AG09309 (cell line): ENCODE measurements at regions not wholly inside any gene's neighbourhood (a gene's known extent, or its start where the extent isn't known, plus 50 kb on each side); places are given as distances from the start of the nearest gene placed in this dataset.

Source experiments
- DNase-seq: peaks from one replicate; pipeline ENCODE4 v3.0.0-alpha.2; 2010; ENCODE audit warnings: low read depth
- H3K4me3 ChIP-seq: 2 replicates; pipeline ENCODE4 v1.5.1; 2011; ENCODE audit warnings: mild to moderate bottlenecking, low read depth, low read length, moderate library complexity; ENCODE audit not compliant: control insufficient read depth
- CTCF ChIP-seq: IDR thresholded peaks from 2 replicates; pipeline ENCODE4 v1.5.1; 2011; ENCODE audit warnings: mild to moderate bottlenecking, low read depth, low read length, inconsistent platforms; ENCODE audit not compliant: insufficient read depth, control insufficient read depth; ENCODE audit errors: missing control alignments

GRCh38 chr13:89270736-89271135 is 1599.6 kb downstream of the SLITRK5 start:
- DNase-seq, result no peak
- no peak for TF ChIP-seq CTCF
- no peak overlapping the region for H3K4me3 ChIP-seq

- no peak for DNase-seq
- no peak for TF ChIP-seq CTCF
- no peak overlapping the region for H3K4me3 ChIP-seq
These were observed 1608.2 kb downstream of the SLITRK5 start for GRCh38 chr13:89279374-89279773.

- no peak overlapping the region for H3K4me3 ChIP-seq
- no peak for DNase-seq
- TF ChIP-seq CTCF, result no peak
These were observed 1610.2 kb downstream of the SLITRK5 start for GRCh38 chr13:89281331-89281730.

- DNase-seq, result no peak
- TF ChIP-seq CTCF, result no peak
- H3K4me3 ChIP-seq, result no peak overlapping the region
These were observed 1611.1 kb downstream of the SLITRK5 start for GRCh38 chr13:89282241-89282640.

- H3K4me3 ChIP-seq, result no peak overlapping the region
- DNase-seq, result no peak
- no peak for TF ChIP-seq CTCF
These were observed 1616.2 kb downstream of the SLITRK5 start for GRCh38 chr13:89287381-89287780.

- DNase-seq, result no peak
- H3K4me3 ChIP-seq, result no peak overlapping the region
- no peak for TF ChIP-seq CTCF
These were observed 1623.1 kb downstream of the SLITRK5 start for GRCh38 chr13:89294115-89294867.
